RWPE1 (cell line): ENCODE measurements at regions not wholly inside any gene's neighbourhood (a gene's known extent, or its start where the extent isn't known, plus 50 kb on each side); places are given as distances from the start of the nearest gene placed in this dataset.

ENCODE experiments used
- CTCF ChIA-PET: fragments of 350-600 bp; sonication (Branson Sonifier 250); formaldehyde crosslinking; extraction: SDS; loops from one replicate; lab custom pipeline; 2021; lab: Yijun Ruan, JAX
- POLR2A ChIA-PET: fragments of 400-600 bp; formaldehyde crosslinking; extraction: SDS; loops from one replicate; lab custom pipeline; 2020; ENCODE audit warnings: antibody characterized with exemption; ENCODE audit not compliant: low non-redundant PET; lab: Yijun Ruan, JAX
- DNase-seq: peaks from one replicate; pipeline ENCODE4 v3.0.0; 2012; ENCODE audit warnings: low spot score
- H3K27ac ChIP-seq: fragments of 450-650 bp; 2 replicates; pipeline ENCODE4 v1.5.1; 2017
- CTCF ChIP-seq: fragments of 450-650 bp; conservative IDR thresholded peaks from 2 replicates; pipeline ENCODE4 v1.5.1; 2017; ENCODE audit warnings: low read depth, mild to moderate bottlenecking

- ChIA-PET POLR2A (no interaction called here), CTCF (no interaction called here)
- no peak for DNase-seq
- H3K27ac ChIP-seq = no peak overlapping the region
- no peak for TF ChIP-seq CTCF
Measured at GRCh38 chr2:56709181-56709580, 525.4 kb downstream of the CCDC85A start.

DNA sequence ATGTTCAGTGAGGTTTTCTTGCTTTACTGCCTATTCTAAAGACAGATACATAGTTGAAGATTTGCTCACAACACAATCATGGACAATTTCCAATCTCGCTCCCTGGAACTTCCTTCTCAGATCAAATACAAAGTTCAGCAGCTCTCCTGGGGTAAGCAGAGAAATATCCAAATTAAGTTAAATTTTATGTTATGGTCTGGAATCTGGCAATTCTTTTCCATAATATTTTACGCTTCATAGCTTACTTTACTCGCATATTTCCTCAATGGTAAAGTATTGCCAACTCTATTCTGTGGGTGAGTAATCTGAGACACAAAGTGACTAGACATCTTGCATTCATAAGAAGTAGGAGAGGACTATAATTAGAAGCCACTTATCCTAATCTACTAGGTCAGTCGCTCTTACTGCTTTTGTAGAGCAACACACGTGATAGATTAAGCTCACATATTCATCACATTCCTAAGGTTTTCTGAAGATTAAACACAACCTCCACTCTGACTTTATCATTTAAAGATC, 529.4 kb downstream of the CCDC85A start:
- ChIA-PET POLR2A (no interaction called here), CTCF (interaction anchor here (0.7 kb wide), 1 partner anchor 107 kb away, joined by 6 read pairs; no protein-coding TSS in a partner anchor)
- no peak for TF ChIP-seq CTCF
- DNase-seq = no peak
- no peak overlapping the region for H3K27ac ChIP-seq

GRCh38 chr2:56713978-56714377, 530.2 kb downstream of the CCDC85A start:
- ChIA-PET POLR2A (no interaction called here), CTCF (no interaction called here)
- no peak for DNase-seq
- TF ChIP-seq CTCF = no peak
- H3K27ac ChIP-seq = no peak overlapping the region

DNA sequence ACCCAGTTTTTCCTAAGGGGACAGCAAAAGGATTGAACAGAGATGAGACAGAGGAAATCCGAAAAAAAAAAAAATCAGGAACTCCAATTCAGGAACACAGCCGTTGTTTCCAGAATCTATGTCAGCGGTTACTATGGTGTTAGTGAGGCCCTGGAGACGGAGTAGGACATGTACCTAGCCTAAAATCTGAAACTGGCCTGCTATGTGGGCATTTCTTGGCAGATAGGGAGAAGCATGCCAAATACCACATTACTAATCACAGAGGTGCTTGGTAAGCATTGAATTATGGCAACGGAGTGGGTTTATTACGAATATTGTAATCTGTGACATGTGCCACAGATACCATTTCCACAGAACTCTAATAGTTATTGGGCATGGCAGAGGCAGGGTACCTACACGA, 530.6 kb downstream of the CCDC85A start:
- no peak overlapping the region for H3K27ac ChIP-seq
- TF ChIP-seq CTCF = no peak
- POLR2A ChIA-PET = no interaction called here
- CTCF ChIA-PET = no interaction called here
- DNase-seq = no peak

DNA sequence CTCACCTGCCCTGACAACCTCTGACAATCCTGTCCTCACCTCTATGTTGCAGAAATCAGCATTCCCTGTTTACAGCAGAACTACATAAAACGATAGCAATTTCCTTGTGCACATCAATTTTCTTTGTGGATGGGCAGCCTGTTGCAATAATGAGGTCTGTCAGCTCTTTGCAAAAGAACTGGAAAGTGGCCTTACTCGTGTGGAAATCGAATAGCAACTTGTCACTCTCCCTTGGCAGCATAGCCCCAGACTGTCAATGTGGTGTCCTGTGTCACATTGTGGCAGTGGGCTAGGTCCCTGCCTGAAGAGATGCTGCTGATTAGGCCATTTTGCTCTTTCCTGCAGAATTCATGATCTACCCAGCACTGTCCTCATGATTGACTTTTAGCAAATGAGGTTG, 531.9 kb downstream of the CCDC85A start:
- ChIA-PET CTCF (interaction anchor here (0.8 kb wide), 1 partner anchor 633 kb away, joined by 3 read pairs; no protein-coding TSS in a partner anchor), POLR2A (no interaction called here)
- TF ChIP-seq CTCF = no peak
- no peak for DNase-seq
- no peak overlapping the region for H3K27ac ChIP-seq

DNA sequence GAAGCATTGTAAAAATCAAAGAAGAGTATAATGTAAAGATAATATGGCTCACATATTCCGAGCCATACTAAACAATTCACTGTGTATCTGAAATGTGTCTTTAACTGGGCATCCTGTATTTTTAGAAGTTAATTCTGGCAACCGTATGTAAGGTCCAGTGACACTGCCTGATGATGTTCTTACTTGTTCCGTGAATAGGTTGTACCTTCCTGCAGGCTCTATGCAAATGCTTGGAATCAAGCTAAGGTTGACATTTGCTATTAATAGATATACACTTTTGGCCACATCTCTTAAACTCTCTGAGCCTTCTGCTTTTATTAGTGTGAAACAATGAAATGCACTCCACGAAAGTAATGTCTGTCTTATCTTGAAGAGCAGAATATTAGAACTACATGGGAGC, 534.6 kb downstream of the CCDC85A start:
- DNase-seq = no peak
- TF ChIP-seq CTCF = no peak
- CTCF ChIA-PET = no interaction called here
- H3K27ac ChIP-seq = no peak overlapping the region
- POLR2A ChIA-PET = no interaction called here
